SK-N-SH treated with all-trans-retinoic acid at 6 μM for 48 hours (cell line): ENCODE measurements at regions not wholly inside any gene's neighbourhood (a gene's known extent, or its start where the extent isn't known, plus 50 kb on each side); places are given as distances from the start of the nearest gene placed in this dataset.
"Not testable (repeated sequence)": the region's sequence is repeated elsewhere in the genome, so short reads cannot be mapped to it uniquely, and the experiment has no call there.

Experiments used
- CREB5 ChIP-seq: fragments of 250-450 bp; sonication (Bioruptor Pico); IDR thresholded peaks from 2 replicates; pipeline ENCODE4 v1.5.1; 2020; ENCODE audit warnings: low read depth, mild to moderate bottlenecking, moderate library complexity
- CSDC2 ChIP-seq: fragments of 250-450 bp; sonication (Bioruptor Pico); IDR thresholded peaks from 2 replicates; pipeline ENCODE4 v1.5.0; 2020; ENCODE audit warnings: mild to moderate bottlenecking, moderate library complexity
- ESRRG ChIP-seq: fragments of 250-450 bp; sonication (Bioruptor Pico); IDR thresholded peaks from 2 replicates; pipeline ENCODE4 v1.6.1; 2021; ENCODE audit warnings: mild to moderate bottlenecking
- ISL1 ChIP-seq: fragments of 250-450 bp; sonication (Bioruptor Pico); IDR thresholded peaks from 2 replicates; pipeline ENCODE4 v2.1.2; 2022; ENCODE audit warnings: mild to moderate bottlenecking, moderate library complexity
- PATZ1 ChIP-seq: fragments of 250-450 bp; sonication (Bioruptor Pico); IDR thresholded peaks from 2 replicates; pipeline ENCODE4 v1.8.0; 2020; ENCODE audit warnings: mild to moderate bottlenecking, moderate library complexity, borderline replicate concordance
- POU6F1 ChIP-seq: fragments of 250-450 bp; sonication (Bioruptor Pico); IDR thresholded peaks from 2 replicates; pipeline ENCODE4 v1.8.0; 2021; ENCODE audit warnings: low read depth, mild to moderate bottlenecking, moderate library complexity, borderline replicate concordance
- PPARA ChIP-seq: fragments of 250-450 bp; sonication (Bioruptor Pico); IDR thresholded peaks from 2 replicates; pipeline ENCODE4 v1.5.0; 2020; ENCODE audit warnings: mild to moderate bottlenecking, borderline replicate concordance
- RARB ChIP-seq: fragments of 250-450 bp; sonication (Bioruptor Pico); IDR thresholded peaks from 2 replicates; pipeline ENCODE4 v1.8.0; 2021; ENCODE audit warnings: mild to moderate bottlenecking, moderate library complexity
- SNAI2 ChIP-seq: fragments of 250-450 bp; sonication (Bioruptor Pico); IDR thresholded peaks from 2 replicates; pipeline ENCODE4 v1.5.0; 2020; ENCODE audit warnings: mild to moderate bottlenecking, moderate library complexity
- TCF4 ChIP-seq: fragments of 250-450 bp; sonication (Bioruptor Pico); IDR thresholded peaks from 2 replicates; pipeline ENCODE4 v1.8.0; 2021; ENCODE audit warnings: mild to moderate bottlenecking, moderate library complexity, borderline replicate concordance
- ZFP30 ChIP-seq: fragments of 450-650 bp; formaldehyde crosslinking; IDR thresholded peaks from 2 replicates; pipeline ENCODE4 v1.5.0; 2022; ENCODE audit warnings: mild to moderate bottlenecking, moderate library complexity
- ZNF70 ChIP-seq: fragments of 450-650 bp; formaldehyde crosslinking; IDR thresholded peaks from 2 replicates; pipeline ENCODE4 v1.5.0; 2020; ENCODE audit warnings: mild to moderate bottlenecking, moderate library complexity

- not testable (repeated sequence) for TF ChIP-seq POU6F1 (CRISPR knock-in tag); TCF4; CSDC2 (CRISPR knock-in tag); PATZ1 (CRISPR knock-in tag); ZFP30; SNAI2; CREB5 (CRISPR knock-in tag); ISL1 (CRISPR knock-in tag); PPARA; ESRRG (CRISPR knock-in tag); ZNF70 (CRISPR knock-in tag); RARB (CRISPR knock-in tag)
Measured at GRCh38 chr15:20021351-20021750, 520.2 kb downstream of the GOLGA6L6 start.
